Astrocyte of the spinal cord (primary cell): ENCODE measurements at regions not wholly inside any gene's neighbourhood (a gene's known extent, or its start where the extent isn't known, plus 50 kb on each side); places are given as distances from the start of the nearest gene placed in this dataset.
"Not testable (repeated sequence)": the region's sequence is repeated elsewhere in the genome, so short reads cannot be mapped to it uniquely, and the experiment has no call there.

Experiments
- DNase-seq: peaks from one replicate; pipeline ENCODE4 v3.0.0; 2011; ENCODE audit warnings: low read depth, low spot score
- H3K4me3 ChIP-seq: 2 replicates; pipeline ENCODE4 v1.5.1; 2011; ENCODE audit warnings: low read depth, mild to moderate bottlenecking, low read length, moderate library complexity
- in situ Hi-C: cut with HindIII; loops from 2 replicates; pipeline ENCODE4 v1.10.0; 2017; ENCODE audit warnings: low sequenced_read_pairs
- TF ChIP-seq, protein P1 (sequence below): IDR thresholded peaks from 2 replicates; pipeline ENCODE4 v1.5.1; 2012; ENCODE audit warnings: low read depth, mild to moderate bottlenecking, low read length, inconsistent platforms

DNA sequence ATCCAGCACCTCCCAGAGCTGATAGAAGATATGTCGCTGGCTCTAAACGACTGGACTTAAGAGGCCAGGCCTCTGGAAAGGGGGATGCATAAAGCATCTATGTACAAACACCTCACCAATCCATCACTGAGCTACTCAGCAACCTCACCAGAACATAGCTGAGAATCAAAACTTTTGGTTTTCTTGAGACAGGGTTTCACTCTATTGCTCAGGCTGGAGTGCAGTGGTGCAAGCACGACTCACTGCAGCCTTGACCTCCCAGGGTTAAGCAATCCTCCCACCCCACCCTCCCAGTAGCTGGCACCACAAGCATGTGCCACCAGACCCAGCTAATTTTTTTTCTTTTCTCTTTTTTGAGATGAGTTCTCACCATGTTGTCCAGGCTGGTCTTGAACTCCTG is 62.9 kb upstream of the MSH6 start:
- in situ Hi-C loops: no loop called here
- H3K4me3 ChIP-seq: no peak overlapping the region
- TF ChIP-seq, protein P1, sequence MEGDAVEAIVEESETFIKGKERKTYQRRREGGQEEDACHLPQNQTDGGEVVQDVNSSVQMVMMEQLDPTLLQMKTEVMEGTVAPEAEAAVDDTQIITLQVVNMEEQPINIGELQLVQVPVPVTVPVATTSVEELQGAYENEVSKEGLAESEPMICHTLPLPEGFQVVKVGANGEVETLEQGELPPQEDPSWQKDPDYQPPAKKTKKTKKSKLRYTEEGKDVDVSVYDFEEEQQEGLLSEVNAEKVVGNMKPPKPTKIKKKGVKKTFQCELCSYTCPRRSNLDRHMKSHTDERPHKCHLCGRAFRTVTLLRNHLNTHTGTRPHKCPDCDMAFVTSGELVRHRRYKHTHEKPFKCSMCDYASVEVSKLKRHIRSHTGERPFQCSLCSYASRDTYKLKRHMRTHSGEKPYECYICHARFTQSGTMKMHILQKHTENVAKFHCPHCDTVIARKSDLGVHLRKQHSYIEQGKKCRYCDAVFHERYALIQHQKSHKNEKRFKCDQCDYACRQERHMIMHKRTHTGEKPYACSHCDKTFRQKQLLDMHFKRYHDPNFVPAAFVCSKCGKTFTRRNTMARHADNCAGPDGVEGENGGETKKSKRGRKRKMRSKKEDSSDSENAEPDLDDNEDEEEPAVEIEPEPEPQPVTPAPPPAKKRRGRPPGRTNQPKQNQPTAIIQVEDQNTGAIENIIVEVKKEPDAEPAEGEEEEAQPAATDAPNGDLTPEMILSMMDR: no peak
- no peak for DNase-seq

DNA sequence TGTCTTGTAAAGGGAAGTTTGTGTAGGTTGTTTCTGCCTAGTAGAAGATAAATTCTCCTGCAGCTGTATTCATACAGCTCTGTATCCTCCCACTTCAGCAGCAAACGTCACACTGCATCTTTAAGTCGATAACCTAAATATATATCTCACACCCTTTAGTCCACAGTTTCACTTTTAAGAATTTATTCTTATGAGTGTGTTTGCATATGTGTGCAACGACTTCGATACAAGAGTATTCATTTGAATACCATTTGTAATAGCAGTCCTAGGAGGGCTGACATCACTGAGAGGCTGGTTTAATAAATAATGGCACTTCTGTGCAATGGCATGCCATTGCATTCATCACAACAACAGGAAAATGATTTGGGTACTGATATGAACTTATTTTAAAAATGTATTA is 63.8 kb upstream of the MSH6 start:
- no peak for DNase-seq
- in situ Hi-C loops: no loop called here
- TF ChIP-seq, protein P1: no peak

DNA sequence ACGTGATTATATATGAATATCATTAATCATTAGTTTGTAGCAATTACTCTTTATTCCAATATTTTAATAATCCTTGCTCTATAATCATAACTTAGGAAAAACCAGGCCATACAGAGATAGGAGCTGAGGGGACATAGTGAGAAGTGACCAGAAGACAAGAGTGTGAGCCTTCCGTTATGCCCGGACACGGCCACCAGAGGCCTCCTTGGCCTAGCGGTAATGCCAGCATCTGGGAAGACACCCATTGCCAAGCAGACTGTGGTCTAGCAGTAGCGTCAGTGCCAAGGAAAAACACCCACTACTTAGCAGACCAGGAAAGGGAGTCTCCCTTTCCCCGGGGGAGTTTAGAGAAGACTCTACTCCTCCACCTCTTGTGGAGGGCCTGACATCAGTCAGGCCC is 66.6 kb upstream of the MSH6 start:
- in situ Hi-C loops, H3K4me3 ChIP-seq: not testable (repeated sequence)

More for the DNA sequence above, 63.8 kb upstream of the MSH6 start:
- no peak overlapping the region for H3K4me3 ChIP-seq

DNA sequence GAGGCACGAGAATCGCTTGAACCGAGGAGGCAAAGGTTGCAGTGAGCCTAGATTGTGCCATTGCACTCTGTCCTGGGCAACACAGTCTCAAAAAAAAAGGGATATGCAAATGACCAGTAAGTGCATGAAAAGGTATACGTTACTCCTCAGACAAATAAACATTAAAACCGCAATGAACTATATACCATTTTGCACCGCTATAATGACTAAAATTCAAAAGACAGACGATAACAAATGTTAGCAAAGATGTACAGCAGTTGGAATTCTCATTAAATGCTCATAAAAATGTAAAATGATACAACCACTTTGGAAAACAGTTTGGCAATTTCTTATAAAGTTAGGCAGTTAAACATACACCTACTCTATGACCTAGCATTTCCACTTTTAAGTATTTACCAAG is 67.4 kb upstream of the MSH6 start:
- in situ Hi-C loops: no loop called here
- H3K4me3 ChIP-seq: no peak overlapping the region
- DNase-seq: no peak
- TF ChIP-seq, protein P1: no peak

More for the DNA sequence above, 66.6 kb upstream of the MSH6 start:
- DNase-seq: not testable (repeated sequence)

DNA sequence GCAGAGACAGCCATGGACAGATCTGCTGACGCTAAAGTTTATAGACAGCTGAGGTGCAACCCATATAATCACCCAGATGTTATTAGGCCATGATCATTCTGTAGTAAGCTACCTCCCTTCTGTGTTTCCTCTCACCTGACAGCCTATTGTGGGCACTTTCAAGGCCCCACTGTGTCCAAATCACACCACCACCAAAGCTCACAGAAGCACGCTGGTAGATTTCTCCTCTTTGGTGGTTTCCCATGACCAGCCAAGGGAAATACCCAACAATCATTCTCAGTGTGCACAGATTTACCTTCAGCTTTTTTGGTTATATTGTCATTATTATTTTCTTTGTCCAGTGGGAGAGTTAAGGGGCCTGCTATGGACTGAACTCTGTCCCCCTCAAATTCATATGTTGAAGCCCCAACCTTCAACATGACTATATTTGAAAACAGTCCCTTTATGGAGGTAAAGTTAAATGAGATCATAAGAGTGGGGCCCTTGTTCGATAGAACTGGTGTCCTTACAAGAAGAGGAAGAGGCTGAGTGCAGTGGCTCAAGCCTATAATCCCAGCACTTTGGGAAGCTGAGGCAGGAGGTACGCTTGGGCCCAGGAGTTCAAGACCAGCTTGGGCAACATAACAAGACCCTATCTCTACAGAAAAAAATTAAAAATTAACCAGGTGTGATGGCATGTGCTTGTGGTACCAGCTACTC is 74.0 kb upstream of the MSH6 start:
- in situ Hi-C loops: no loop called here
- TF ChIP-seq, protein P1: no peak
- DNase-seq: no peak
- H3K4me3 ChIP-seq: no peak overlapping the region

DNA sequence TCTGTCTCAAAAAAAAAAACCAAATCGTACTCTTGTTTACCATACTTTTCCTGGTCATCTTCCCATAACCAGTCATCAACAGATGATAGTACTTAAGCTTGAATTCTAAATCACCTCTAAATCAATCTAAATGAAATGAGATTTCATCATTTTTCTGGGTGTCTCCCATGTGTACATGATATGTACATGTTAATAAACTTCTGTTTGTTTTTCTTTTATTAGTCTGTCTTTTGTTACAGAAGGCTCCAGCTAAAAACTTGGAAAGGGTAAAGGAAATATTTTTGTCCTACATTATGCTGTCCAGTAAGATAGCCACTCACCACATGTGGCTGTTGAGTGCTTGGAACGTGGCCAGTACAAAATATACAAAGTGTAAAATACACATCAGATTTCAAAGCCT is 78.7 kb upstream of the MSH6 start:
- TF ChIP-seq, protein P1: no peak
- in situ Hi-C loops: no loop called here
- no peak for DNase-seq
- H3K4me3 ChIP-seq: no peak overlapping the region

DNA sequence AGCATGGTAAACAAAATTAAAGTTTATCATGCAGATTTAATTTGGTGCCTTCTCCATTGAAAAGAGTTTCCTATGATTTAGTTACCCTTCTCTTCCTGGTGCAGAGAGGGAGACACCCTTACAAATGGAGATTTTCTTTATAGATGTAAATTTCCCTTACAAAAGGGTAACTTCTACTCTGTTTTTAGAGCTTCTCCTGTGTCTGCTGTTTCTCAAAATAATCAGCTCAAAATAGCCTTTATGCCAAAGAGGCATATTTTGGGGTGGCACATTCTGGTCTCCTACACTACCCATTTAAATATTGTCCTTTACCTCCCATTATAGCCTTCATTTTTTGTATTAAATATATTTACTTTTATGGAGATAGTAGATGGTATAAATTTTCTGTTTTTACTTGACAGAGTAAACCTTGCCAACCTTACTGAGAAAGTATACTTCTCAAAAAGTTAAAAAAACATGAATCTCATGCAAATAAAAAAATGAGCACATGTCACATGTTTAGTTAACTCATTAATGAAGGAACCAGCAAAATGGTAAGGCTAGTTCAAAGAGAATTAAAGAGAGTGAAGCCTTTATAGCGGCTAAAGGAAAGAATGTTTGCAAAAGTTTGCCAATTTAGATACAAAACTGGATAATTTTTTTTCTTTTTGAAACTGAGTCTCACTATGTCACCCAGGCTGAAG is 83.3 kb upstream of the MSH6 start:
- no peak overlapping the region for H3K4me3 ChIP-seq
- in situ Hi-C loops: no loop called here

DNA sequence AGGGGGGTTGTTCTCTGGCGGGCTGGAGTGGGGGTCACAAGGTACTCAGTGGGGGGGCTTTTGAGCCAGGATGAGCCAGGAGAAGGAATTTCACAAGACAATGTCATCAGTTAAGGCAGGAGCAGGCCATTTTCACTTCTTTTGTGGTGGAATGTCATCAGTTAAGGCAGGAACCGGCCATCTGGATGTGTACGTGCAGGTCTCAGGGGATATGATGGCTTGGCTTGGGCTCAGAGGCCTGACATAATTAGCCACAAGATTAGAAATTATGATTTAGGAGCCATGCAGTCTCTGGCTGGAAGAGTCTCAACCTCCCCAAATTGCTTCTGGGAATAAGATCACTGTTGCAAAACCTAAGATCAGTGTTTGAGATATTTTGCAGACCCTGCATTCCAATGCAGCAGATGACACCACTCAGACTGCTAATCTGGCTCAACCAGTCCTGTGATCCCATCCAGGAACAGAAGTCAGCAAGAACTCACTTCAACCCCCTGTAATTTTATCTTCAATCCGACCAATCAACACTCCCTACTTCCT is 84.4 kb upstream of the MSH6 start:
- in situ Hi-C loops: not testable (repeated sequence)

More for the DNA sequence above, 83.3 kb upstream of the MSH6 start:
- DNase-seq: no peak
- TF ChIP-seq, protein P1: no peak

DNA sequence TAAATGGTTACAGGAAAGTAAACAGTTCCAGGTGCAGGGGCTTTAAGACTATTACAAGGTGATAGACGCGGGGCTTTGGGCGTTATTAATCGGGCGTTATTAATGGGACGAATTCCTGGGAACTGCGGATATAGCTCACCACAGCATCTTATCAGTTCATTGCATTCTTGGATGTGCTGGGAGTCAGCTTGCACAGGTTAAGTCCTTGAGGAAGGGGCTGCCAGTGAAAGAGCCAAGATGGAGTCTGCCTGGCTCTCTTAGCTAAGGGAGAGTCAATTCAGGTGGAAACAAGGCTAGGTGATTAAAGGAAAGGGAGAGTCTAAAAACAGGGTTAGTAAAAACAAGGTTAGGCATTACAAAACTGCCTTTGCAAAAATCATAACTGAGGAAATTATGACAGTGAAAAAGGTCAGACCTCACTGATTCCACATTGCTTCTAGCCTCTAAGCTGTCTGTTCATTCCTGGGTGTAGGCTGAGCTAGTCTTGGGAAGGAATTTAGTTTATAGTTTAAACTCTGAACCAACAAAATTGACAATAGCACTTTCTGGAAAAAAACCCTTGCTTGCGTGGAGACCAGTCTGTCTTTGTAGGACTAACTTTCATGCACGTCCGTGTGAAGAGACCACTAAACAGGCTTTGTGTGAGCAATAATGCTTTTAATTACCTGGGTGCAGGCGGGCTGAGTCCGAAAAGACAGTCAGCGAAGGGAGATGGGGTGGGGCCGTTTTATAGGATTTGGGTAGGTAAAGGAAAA is 85.1 kb upstream of the MSH6 start:
- H3K4me3 ChIP-seq, in situ Hi-C loops, DNase-seq: not testable (repeated sequence)

More for the DNA sequence above, 84.4 kb upstream of the MSH6 start:
- not testable (repeated sequence) for H3K4me3 ChIP-seq, DNase-seq
